Astrocyte of the cerebellum (primary cell): ENCODE measurements at regions not wholly inside any gene's neighbourhood (a gene's known extent, or its start where the extent isn't known, plus 50 kb on each side); places are given as distances from the start of the nearest gene placed in this dataset.

Experiments
- DNase-seq: peaks from one replicate; pipeline ENCODE4 v3.0.0-alpha.2; 2011; ENCODE audit warnings: low read depth
- H3K4me3 ChIP-seq: 2 replicates; pipeline ENCODE4 v1.5.1; 2011; ENCODE audit warnings: mild to moderate bottlenecking, low read depth, low read length, moderate library complexity
- CTCF ChIP-seq: IDR thresholded peaks from 2 replicates; pipeline ENCODE4 v1.5.1; 2012; ENCODE audit warnings: low read length, low read depth, moderate library complexity, mild to moderate bottlenecking; ENCODE audit errors: missing control alignments
- in situ Hi-C: cut with HindIII; loops from 2 replicates; pipeline ENCODE4 v1.10.0; 2017; ENCODE audit warnings: low sequenced_read_pairs

DNA sequence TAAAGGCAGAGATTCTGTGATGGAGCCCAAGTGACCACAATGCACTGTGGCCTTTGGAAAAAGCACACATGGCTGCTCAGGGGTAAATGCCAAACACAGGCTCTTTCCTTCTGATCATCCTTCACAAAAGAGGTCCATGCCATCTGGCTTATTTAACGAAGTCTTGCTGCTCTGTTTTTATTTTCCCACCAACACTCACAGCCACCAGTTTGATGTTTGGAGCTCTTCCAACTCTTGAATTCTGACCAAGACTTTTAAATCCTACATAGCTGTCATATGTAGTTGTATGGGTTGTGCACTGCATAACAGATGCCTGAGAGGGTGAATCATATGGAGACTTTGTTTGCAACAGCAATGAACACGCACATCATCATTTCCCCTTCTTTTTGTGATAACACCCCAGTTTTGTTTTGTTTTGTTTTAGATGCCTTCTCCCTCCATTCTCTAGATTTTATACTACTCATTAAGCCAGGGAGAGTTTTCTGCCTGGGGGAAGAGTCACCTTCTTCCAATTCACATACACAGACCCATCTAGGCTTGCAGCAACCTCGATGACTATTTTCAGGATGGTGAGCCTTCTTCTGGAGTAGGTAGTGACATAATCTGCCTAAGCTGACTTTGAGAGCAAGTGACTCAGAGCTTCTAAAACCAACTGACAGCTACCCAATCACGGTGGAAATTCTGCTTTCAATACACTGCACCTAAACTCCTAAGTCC lies 145.2 kb upstream of the WSCD2 start:
- H3K4me3 ChIP-seq, result no peak overlapping the region
- in situ Hi-C loops, result no loop called here
- no peak for TF ChIP-seq CTCF
- DNase-seq, result no peak

GRCh38 chr12:107984973-107985372 lies 144.1 kb upstream of the WSCD2 start:
- in situ Hi-C loops, result no loop called here
- no peak for DNase-seq
- no peak overlapping the region for H3K4me3 ChIP-seq
- TF ChIP-seq CTCF, result no peak

DNA sequence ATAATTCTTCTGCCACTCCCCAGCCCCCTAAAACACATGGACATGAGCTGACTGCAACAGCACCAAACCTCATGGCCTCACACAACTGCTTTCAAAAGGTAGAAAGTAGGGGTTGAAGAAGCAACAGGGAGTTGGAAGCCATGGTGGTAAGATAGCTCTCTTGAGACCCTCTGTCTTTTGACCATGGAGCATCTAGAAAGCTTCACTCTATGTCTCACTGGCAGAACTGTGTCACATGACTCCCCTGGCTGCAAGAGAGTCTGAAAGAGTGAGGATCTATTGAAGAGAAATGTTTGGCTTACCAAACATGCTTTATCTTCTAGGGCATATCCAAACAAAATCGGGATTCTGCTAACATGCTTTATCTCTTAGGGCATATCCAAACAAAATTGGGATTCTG lies 142.9 kb upstream of the WSCD2 start:
- TF ChIP-seq CTCF, result no peak
- DNase-seq, result no peak
- in situ Hi-C loops, result no loop called here
- no peak overlapping the region for H3K4me3 ChIP-seq

DNA sequence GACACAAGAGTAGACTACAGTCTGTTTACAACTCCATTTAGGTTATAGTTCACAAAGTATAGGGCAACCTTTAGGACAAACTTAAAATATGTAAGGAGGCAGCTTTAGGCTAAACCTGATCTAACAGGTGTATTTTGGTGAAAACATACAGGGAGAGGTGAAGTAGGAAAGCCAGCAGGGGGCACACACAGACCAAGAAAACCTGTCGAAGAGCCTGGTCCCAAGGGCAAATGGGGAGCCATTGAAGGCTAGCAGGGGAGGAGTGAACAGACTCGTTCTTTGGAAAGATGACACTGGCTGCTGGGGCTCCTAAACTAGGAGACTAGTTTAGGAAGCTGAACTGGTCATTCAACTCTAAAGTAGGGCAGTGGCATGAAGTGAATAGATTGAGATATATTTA lies 138.8 kb upstream of the WSCD2 start:
- no peak for DNase-seq
- peak; percentile 19 for TF ChIP-seq CTCF
- in situ Hi-C loops, result no loop called here
- no peak overlapping the region for H3K4me3 ChIP-seq

GRCh38 chr12:107992029-107992428 lies 137.1 kb upstream of the WSCD2 start:
- no peak for TF ChIP-seq CTCF
- no peak overlapping the region for H3K4me3 ChIP-seq
- DNase-seq, result no peak
- in situ Hi-C loops, result no loop called here

GRCh38 chr12:107992870-107993451 lies 136.1 kb upstream of the WSCD2 start:
- no peak for DNase-seq
- in situ Hi-C loops, result no loop called here
- peak; percentile 53 for TF ChIP-seq CTCF
- no peak overlapping the region for H3K4me3 ChIP-seq
